ENCODE measurements at regions not wholly inside any gene's neighbourhood (a gene's known extent, or its start where the extent isn't known, plus 50 kb on each side); places are given as distances from the start of the nearest gene placed in this dataset.

DNA sequence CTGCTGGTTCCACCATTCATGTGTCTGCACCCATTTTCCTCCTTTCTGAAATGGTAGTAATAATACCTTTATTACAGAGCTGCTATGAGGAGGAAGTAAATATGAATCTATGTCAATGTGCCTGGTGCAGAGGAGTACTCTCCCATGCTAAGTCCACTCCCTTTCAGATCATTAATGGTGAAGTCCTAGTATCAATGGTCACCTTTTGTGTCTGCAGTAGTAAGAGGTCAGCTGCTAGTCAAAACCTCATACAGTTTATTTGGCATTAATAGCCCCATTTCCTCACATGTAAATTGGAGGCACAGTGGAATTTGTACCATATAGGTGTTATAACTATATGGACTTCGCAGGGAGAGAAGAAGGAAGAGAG lies 581.0 kb downstream of the REEP3 start:
- TF ChIP-seq, protein P1, sequence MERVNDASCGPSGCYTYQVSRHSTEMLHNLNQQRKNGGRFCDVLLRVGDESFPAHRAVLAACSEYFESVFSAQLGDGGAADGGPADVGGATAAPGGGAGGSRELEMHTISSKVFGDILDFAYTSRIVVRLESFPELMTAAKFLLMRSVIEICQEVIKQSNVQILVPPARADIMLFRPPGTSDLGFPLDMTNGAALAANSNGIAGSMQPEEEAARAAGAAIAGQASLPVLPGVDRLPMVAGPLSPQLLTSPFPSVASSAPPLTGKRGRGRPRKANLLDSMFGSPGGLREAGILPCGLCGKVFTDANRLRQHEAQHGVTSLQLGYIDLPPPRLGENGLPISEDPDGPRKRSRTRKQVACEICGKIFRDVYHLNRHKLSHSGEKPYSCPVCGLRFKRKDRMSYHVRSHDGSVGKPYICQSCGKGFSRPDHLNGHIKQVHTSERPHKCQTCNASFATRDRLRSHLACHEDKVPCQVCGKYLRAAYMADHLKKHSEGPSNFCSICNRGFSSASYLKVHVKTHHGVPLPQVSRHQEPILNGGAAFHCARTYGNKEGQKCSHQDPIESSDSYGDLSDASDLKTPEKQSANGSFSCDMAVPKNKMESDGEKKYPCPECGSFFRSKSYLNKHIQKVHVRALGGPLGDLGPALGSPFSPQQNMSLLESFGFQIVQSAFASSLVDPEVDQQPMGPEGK (CRISPR knock-in tag; IDR thresholded peaks at IDR 0.05; ENCODE audit: borderline replicate concordance): no peak
- no peak for TF ChIP-seq ZC3H10 (CRISPR knock-in tag; IDR thresholded peaks at IDR 0.05)
- no peak for TF ChIP-seq ARNTL (CRISPR knock-in tag; IDR thresholded peaks at IDR 0.05; ENCODE audit: borderline replicate concordance, low read depth)
- TF ChIP-seq TOX (CRISPR knock-in tag; IDR thresholded peaks at IDR 0.05; ENCODE audit: borderline replicate concordance): no peak
- TF ChIP-seq ZFP30 (CRISPR knock-in tag; IDR thresholded peaks at IDR 0.05): no peak
- TF ChIP-seq TCF4 (CRISPR knock-in tag; IDR thresholded peaks at IDR 0.05; ENCODE audit: borderline replicate concordance): no peak
- no peak for TF ChIP-seq RARB (CRISPR knock-in tag; IDR thresholded peaks at IDR 0.05)
- no peak for TF ChIP-seq POU6F1 (CRISPR knock-in tag; IDR thresholded peaks at IDR 0.05; ENCODE audit: borderline replicate concordance, low read depth)
- no peak for TF ChIP-seq BACH2 (CRISPR knock-in tag; IDR thresholded peaks at IDR 0.05; ENCODE audit: borderline replicate concordance)
